ENCODE measurements at regions not wholly inside any gene's neighbourhood (a gene's known extent, or its start where the extent isn't known, plus 50 kb on each side); places are given as distances from the start of the nearest gene placed in this dataset.
"Not testable (repeated sequence)": the region's sequence is repeated elsewhere in the genome, so short reads cannot be mapped to it uniquely, and the experiment has no call there.

DNA sequence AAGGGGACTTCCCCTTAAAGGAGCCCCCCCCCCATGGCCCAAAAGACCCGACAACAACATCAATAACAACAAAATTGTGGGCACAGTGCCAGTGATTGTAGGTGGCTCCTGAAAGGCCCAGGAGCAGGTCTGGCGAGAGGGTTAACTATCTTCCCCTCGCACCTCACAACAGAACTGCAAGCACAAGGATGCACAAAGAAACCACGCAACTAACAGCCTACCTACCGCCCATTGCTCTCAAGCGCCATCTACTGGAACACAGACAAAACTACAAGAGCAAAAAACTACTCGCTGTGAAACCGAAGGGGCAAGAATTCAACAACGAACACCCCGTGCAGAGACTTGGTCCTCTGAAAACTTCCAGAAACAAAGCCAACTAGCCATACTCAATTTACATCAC, 205.6 kb downstream of the SPIN4 start:
- H4K91ac ChIP-seq (replicated peaks; ENCODE audit: insufficient read length, low read length); H2BK20ac ChIP-seq (ENCODE audit: low read length); DNase-seq (ENCODE audit: low read depth in 1 of 2, low spot score in 2 of 2); H3K79me1 ChIP-seq (ENCODE audit: low read depth, low read length); H2BK5ac ChIP-seq (ENCODE audit: low read depth, low read length); H2BK12ac ChIP-seq (ENCODE audit: low read depth, low read length); H3K9ac ChIP-seq (replicated peaks in 1 of 4; ENCODE audit: extremely low read depth in 1 of 4, low read depth in 3 of 4, low read length in 3 of 4); H3K23ac ChIP-seq (ENCODE audit: insufficient read length); H3K36me3 ChIP-seq (ENCODE audit: control insufficient read depth in 2 of 4, insufficient read depth in 4 of 4, low read length in 3 of 4); H3K9me3 ChIP-seq (ENCODE audit: insufficient read depth in 2 of 2, low read depth in 1 of 2, low read length in 1 of 2); H3K4me3 ChIP-seq (ENCODE audit: extremely low read depth in 1 of 4, insufficient read depth in 2 of 4, low read depth in 3 of 4, low read length in 4 of 4); H2BK120ac ChIP-seq (replicated peaks; ENCODE audit: low read depth, low read length); H3K4me1 ChIP-seq (replicated peaks in 1 of 4; ENCODE audit: control insufficient read depth in 3 of 4, insufficient read depth in 4 of 4, low read length in 3 of 4); H3K14ac ChIP-seq (ENCODE audit: insufficient read length); H3K23me2 ChIP-seq (ENCODE audit: low read depth, low read length); CTCF ChIA-PET (ENCODE audit: partially characterized antibody); H3K4ac ChIP-seq (replicated peaks; ENCODE audit: insufficient read length, low read depth, low read length); H3K27ac ChIP-seq (ENCODE audit: low read depth, low read length); H4K8ac ChIP-seq (ENCODE audit: extremely low read depth, insufficient read depth, low read length); H2AFZ ChIP-seq (ENCODE audit: low read length); H3K56ac ChIP-seq (replicated peaks; ENCODE audit: insufficient read length, low read depth, low read length); POLR2A ChIA-PET (ENCODE audit: partially characterized antibody); H3K27me3 ChIP-seq (replicated peaks in 1 of 4; ENCODE audit: control insufficient read depth in 3 of 4, extremely low read depth in 1 of 4, insufficient read depth in 3 of 4, low read length in 3 of 4); H2BK15ac ChIP-seq (ENCODE audit: low read length); H3K18ac ChIP-seq (ENCODE audit: extremely low read depth, low read length); H4K5ac ChIP-seq (ENCODE audit: insufficient read length, low read depth, low read length); H3K79me2 ChIP-seq (ENCODE audit: control insufficient read depth in 1 of 2, insufficient read depth in 2 of 2, low read length in 2 of 2); H2AK5ac ChIP-seq (ENCODE audit: low read depth, low read length); H3K4me2 ChIP-seq (ENCODE audit: insufficient read depth in 1 of 2, low read depth in 2 of 2, low read length in 2 of 2); H4K20me1 ChIP-seq (replicated peaks in 1 of 2; ENCODE audit: control insufficient read depth in 1 of 2, insufficient read depth in 2 of 2, low read length in 2 of 2): not testable (repeated sequence)
- peak; percentile 96 for FAIRE-seq
- no CpG with 5 or more reads among the region's 10 CpGs for WGBS, 2 experiments (ENCODE audit: extremely low coverage in 1 of 2, insufficient coverage in 1 of 2, insufficient read length in 1 of 2, insufficient replicate concordance in 2 of 2, low coverage in 1 of 2, low lambda C conversion rate in 2 of 2, missing lambda C conversion rate in 1 of 2)

GRCh38 chrX:63142588-63142987, 208.5 kb downstream of the SPIN4 start:
- H3K36me3 ChIP-seq (ENCODE audit: control insufficient read depth in 2 of 4, insufficient read depth in 4 of 4, low read length in 3 of 4); H3K79me2 ChIP-seq (ENCODE audit: control insufficient read depth in 1 of 2, insufficient read depth in 2 of 2, low read length in 2 of 2); H3K4me2 ChIP-seq (ENCODE audit: insufficient read depth in 1 of 2, low read depth in 2 of 2, low read length in 2 of 2); H3K9ac ChIP-seq (replicated peaks in 1 of 4; ENCODE audit: extremely low read depth in 1 of 4, low read depth in 3 of 4, low read length in 3 of 4); H3K27me3 ChIP-seq (replicated peaks in 1 of 4; ENCODE audit: control insufficient read depth in 3 of 4, extremely low read depth in 1 of 4, insufficient read depth in 3 of 4, low read length in 3 of 4); H2AFZ ChIP-seq (ENCODE audit: low read length); H3K23me2 ChIP-seq (ENCODE audit: low read depth, low read length); H4K20me1 ChIP-seq (replicated peaks in 1 of 2; ENCODE audit: control insufficient read depth in 1 of 2, insufficient read depth in 2 of 2, low read length in 2 of 2); H4K91ac ChIP-seq (replicated peaks; ENCODE audit: insufficient read length, low read length); H3K23ac ChIP-seq (ENCODE audit: insufficient read length); H2BK120ac ChIP-seq (replicated peaks; ENCODE audit: low read depth, low read length); H3K79me1 ChIP-seq (ENCODE audit: low read depth, low read length); H2BK5ac ChIP-seq (ENCODE audit: low read depth, low read length); H3K4ac ChIP-seq (replicated peaks; ENCODE audit: insufficient read length, low read depth, low read length); H4K8ac ChIP-seq (ENCODE audit: extremely low read depth, insufficient read depth, low read length); H2BK12ac ChIP-seq (ENCODE audit: low read depth, low read length); H3K14ac ChIP-seq (ENCODE audit: insufficient read length); H3K4me3 ChIP-seq (ENCODE audit: extremely low read depth in 1 of 4, insufficient read depth in 2 of 4, low read depth in 3 of 4, low read length in 4 of 4); H2AK5ac ChIP-seq (ENCODE audit: low read depth, low read length); CTCF ChIA-PET (ENCODE audit: partially characterized antibody); FAIRE-seq; H3K4me1 ChIP-seq (replicated peaks in 1 of 4; ENCODE audit: control insufficient read depth in 3 of 4, insufficient read depth in 4 of 4, low read length in 3 of 4); DNase-seq (ENCODE audit: low read depth in 1 of 2, low spot score in 2 of 2); H2BK20ac ChIP-seq (ENCODE audit: low read length); H3K56ac ChIP-seq (replicated peaks; ENCODE audit: insufficient read length, low read depth, low read length); POLR2A ChIA-PET (ENCODE audit: partially characterized antibody); H4K5ac ChIP-seq (ENCODE audit: insufficient read length, low read depth, low read length); H3K9me3 ChIP-seq (ENCODE audit: insufficient read depth in 2 of 2, low read depth in 1 of 2, low read length in 1 of 2); H3K27ac ChIP-seq (ENCODE audit: low read depth, low read length); H3K18ac ChIP-seq (ENCODE audit: extremely low read depth, low read length); H2BK15ac ChIP-seq (ENCODE audit: low read length): not testable (repeated sequence)
- no CpG with 5 or more reads among the region's 2 CpGs for WGBS, 2 experiments (ENCODE audit: extremely low coverage in 1 of 2, insufficient coverage in 1 of 2, insufficient read length in 1 of 2, insufficient replicate concordance in 2 of 2, low coverage in 1 of 2, low lambda C conversion rate in 2 of 2, missing lambda C conversion rate in 1 of 2)

Measured in H1 (cell line).